A673 (cell line): ENCODE measurements at regions not wholly inside any gene's neighbourhood (a gene's known extent, or its start where the extent isn't known, plus 50 kb on each side); places are given as distances from the start of the nearest gene placed in this dataset.

Source experiments
- BruUV-seq: library from RNA; stranded (reverse); fragments of 400-500 nt; replicated peaks from 2 replicates; lab custom pipeline; 2021; lab: Mats Ljungman, UMichigan
- CTCF ChIA-PET: fragments of 300-600 bp; sonication (Branson Sonifier 250); formaldehyde crosslinking; loops from one replicate; lab custom pipeline; 2022; ENCODE audit warnings: antibody characterized with exemption; lab: Charles Lee
- POLR2A ChIA-PET: fragments of 300-600 bp; sonication (Branson Sonifier 250); formaldehyde crosslinking; loops from one replicate; lab custom pipeline; 2022; ENCODE audit warnings: antibody characterized with exemption; ENCODE audit not compliant: low non-redundant PET; lab: Charles Lee
- DNase-seq: peaks from one replicate; pipeline ENCODE4 v3.0.0-alpha.2; 2015; ENCODE audit warnings: low spot score
- H3K27ac ChIP-seq: fragments of 200-600 bp; sonication (generic); 2 replicates; pipeline ENCODE4 v1.5.1; 2016; ENCODE audit warnings: mixed run types, low read depth, mild to moderate bottlenecking, mixed read lengths, antibody characterized with exemption, low read length; ENCODE audit not compliant: poor library complexity, severe bottlenecking
- H3K27me3 ChIP-seq: fragments of 200-600 bp; sonication (generic); replicated peaks from 2 replicates; pipeline ENCODE4 v1.6.1; 2017; ENCODE audit warnings: mixed run types, low read depth, mild to moderate bottlenecking, mixed read lengths, antibody characterized with exemption, low read length; ENCODE audit not compliant: insufficient read depth, poor library complexity
- H3K36me3 ChIP-seq: fragments of 200-600 bp; sonication (generic); 2 replicates; pipeline ENCODE4 v1.6.1; 2016; ENCODE audit warnings: mixed run types, mild to moderate bottlenecking, mixed read lengths, antibody characterized with exemption, low read length; ENCODE audit not compliant: insufficient read depth, poor library complexity, severe bottlenecking
- H3K4me1 ChIP-seq: fragments of 200-600 bp; sonication (generic); 2 replicates; pipeline ENCODE4 v1.6.1; 2017; ENCODE audit warnings: mixed run types, mild to moderate bottlenecking, mixed read lengths, antibody characterized with exemption, low read length; ENCODE audit not compliant: insufficient read depth, poor library complexity, severe bottlenecking
- H3K4me3 ChIP-seq: fragments of 200-600 bp; sonication (generic); 2 replicates; pipeline ENCODE4 v1.5.1; 2016; ENCODE audit warnings: low read depth, mixed run types, mild to moderate bottlenecking, mixed read lengths, low read length; ENCODE audit not compliant: poor library complexity, severe bottlenecking
- H3K9me3 ChIP-seq: fragments of 200-600 bp; sonication (generic); 2 replicates; pipeline ENCODE4 v1.6.1; 2016; ENCODE audit warnings: mixed run types, low read depth, mild to moderate bottlenecking, mixed read lengths, antibody characterized with exemption, low read length; ENCODE audit not compliant: poor library complexity, severe bottlenecking
- EZH2 ChIP-seq: fragments of 200-600 bp; sonication (generic); IDR thresholded peaks from 2 replicates; pipeline ENCODE4 v1.6.1; 2017; ENCODE audit warnings: borderline replicate concordance, low read depth, mild to moderate bottlenecking, mixed read lengths, antibody characterized with exemption, low read length; ENCODE audit not compliant: poor library complexity, severe bottlenecking
- intact Hi-C: fragments of 100-400 bp; cut with micrococcal nuclease; formaldehyde crosslinking; loops from one replicate; pipeline ENCODE4 v1.10.0; 2022; ENCODE audit not compliant: unreplicated experiment
- TF ChIP-seq, protein P1 (sequence below): fragments of 300-800, 200-600 bp; sonication (generic); conservative IDR thresholded peaks from 2 replicates; pipeline ENCODE4 v1.5.1; 2017; ENCODE audit warnings: low read depth, mild to moderate bottlenecking, antibody characterized with exemption, low read length, moderate library complexity, mixed read lengths

DNA sequence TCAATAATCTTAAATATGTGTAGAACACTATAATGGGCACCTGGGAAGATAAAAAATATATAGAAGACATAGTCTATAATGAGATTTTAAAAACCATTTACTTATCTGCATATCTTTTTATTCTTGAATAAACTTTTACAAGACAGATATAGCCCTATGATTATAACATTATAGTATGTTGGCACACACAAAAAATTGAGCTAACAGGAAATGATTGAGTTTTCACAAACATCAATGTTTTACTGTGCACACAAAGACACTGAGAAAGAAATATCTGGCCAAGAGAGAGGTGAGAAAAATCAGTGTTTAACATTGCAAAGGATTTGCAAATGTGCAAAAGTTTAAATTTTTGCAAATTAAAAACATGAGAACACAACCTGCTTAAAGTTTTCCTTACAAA, 124.3 kb downstream of the BBS10 start:
- TF ChIP-seq, protein P1, sequence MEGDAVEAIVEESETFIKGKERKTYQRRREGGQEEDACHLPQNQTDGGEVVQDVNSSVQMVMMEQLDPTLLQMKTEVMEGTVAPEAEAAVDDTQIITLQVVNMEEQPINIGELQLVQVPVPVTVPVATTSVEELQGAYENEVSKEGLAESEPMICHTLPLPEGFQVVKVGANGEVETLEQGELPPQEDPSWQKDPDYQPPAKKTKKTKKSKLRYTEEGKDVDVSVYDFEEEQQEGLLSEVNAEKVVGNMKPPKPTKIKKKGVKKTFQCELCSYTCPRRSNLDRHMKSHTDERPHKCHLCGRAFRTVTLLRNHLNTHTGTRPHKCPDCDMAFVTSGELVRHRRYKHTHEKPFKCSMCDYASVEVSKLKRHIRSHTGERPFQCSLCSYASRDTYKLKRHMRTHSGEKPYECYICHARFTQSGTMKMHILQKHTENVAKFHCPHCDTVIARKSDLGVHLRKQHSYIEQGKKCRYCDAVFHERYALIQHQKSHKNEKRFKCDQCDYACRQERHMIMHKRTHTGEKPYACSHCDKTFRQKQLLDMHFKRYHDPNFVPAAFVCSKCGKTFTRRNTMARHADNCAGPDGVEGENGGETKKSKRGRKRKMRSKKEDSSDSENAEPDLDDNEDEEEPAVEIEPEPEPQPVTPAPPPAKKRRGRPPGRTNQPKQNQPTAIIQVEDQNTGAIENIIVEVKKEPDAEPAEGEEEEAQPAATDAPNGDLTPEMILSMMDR: no peak
- TF ChIP-seq EZH2: no peak
- H3K36me3 ChIP-seq: no peaks in the 10 kb centered on the region
- H3K4me1 ChIP-seq: no peaks in the 10 kb centered on the region
- H3K27ac ChIP-seq: no peak overlapping the region
- intact Hi-C loops: no loop called here
- no TSS peak for BruUV-seq
- ChIA-PET POLR2A (no interaction called here), CTCF (no interaction called here)
- no peak overlapping the region for H3K4me3 ChIP-seq
- no peaks in the 10 kb centered on the region for H3K9me3 ChIP-seq
- DNase-seq: no peak
- H3K27me3 ChIP-seq: no peaks in the 10 kb centered on the region

DNA sequence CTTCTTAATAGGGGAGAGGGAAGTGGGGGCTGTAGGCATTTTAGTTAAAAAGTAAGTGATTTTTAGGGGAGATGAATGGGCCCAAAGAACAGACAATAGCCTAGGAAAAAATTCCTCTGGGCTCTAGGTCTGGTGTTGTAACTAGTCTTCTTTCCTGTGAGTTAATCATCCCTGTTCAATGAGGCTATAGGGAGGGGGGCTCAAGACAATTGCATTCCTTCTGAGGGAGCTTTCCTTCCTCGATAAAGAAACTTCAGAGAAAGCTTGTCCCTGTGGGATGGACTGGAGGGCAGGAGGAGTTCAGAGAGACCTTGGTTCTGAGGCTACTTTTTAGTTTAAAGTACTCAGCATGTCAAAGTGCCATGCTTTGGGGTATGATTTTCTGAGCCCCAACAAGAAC, 127.2 kb downstream of the BBS10 start:
- no peak for DNase-seq
- ChIA-PET CTCF (no interaction called here), POLR2A (no interaction called here)
- Histone ChIP-seq H3K36me3 (no peaks in the 10 kb centered on the region), H3K27me3 (no peaks in the 10 kb centered on the region), H3K27ac (no peak overlapping the region), H3K4me1 (no peaks in the 10 kb centered on the region), H3K4me3 (no peak overlapping the region), H3K9me3 (no peaks in the 10 kb centered on the region)
- no TSS peak for BruUV-seq
- intact Hi-C loops: no loop called here
- TF ChIP-seq, protein P1: no peak
- TF ChIP-seq EZH2: no peak

DNA sequence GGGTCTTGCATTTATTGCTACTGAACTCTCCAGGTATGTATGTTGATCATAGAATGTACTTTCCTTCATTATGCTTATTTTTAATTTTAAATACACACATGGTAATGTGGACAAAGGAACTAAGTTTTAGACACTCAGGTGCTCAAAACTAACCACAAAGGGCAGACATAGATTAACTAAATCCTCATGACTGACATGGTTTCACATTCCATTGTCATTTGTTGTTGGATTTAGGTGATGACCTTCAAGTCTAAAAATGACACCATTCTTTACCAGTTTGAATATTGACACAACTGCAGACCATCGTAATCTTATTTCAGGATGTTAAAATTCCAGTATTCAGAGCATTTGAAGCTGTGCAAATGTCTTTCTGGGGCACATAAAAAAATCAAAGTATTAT, 128.4 kb downstream of the BBS10 start:
- no peaks in the 10 kb centered on the region for H3K27me3 ChIP-seq
- no peaks in the 10 kb centered on the region for H3K9me3 ChIP-seq
- TF ChIP-seq, protein P1: no peak
- TF ChIP-seq EZH2: no peak
- no peaks in the 10 kb centered on the region for H3K36me3 ChIP-seq
- H3K4me3 ChIP-seq: no peak overlapping the region
- intact Hi-C loops: no loop called here
- no peaks in the 10 kb centered on the region for H3K4me1 ChIP-seq
- no TSS peak for BruUV-seq
- ChIA-PET CTCF (no interaction called here), POLR2A (no interaction called here)
- no peak for DNase-seq
- no peak overlapping the region for H3K27ac ChIP-seq
